ENCODE measurements at regions not wholly inside any gene's neighbourhood (a gene's known extent, or its start where the extent isn't known, plus 50 kb on each side); places are given as distances from the start of the nearest gene placed in this dataset.

DNA sequence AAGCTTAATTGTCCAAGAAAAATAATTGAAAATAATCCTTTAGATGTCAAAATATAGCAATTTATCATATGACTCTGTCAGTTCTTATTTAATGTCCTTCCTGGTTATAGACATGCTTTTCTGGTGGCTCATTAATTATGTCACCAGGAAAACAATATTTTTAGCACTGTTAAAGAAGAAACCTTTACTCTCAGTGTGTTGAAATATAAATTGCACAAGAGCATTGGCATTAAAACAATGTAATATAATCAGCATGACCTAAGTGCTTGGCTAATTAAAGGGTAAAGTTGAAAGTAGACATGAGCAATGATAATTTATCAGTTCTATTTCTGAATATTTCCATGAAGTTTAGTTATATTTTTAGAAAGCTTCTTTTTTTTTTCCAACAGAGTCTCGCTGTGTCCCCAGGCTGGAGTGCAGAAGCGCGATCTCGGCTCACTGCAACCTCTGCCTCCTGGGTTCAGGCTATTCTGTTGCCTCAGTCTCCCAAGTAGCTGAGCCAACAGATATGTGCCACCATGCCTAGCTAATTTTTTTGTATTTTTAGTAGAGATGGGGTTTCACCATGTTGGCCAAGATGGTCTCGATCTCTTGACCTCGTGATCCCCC lies 232.3 kb downstream of the JRKL start:
- TF ChIP-seq, protein P1, sequence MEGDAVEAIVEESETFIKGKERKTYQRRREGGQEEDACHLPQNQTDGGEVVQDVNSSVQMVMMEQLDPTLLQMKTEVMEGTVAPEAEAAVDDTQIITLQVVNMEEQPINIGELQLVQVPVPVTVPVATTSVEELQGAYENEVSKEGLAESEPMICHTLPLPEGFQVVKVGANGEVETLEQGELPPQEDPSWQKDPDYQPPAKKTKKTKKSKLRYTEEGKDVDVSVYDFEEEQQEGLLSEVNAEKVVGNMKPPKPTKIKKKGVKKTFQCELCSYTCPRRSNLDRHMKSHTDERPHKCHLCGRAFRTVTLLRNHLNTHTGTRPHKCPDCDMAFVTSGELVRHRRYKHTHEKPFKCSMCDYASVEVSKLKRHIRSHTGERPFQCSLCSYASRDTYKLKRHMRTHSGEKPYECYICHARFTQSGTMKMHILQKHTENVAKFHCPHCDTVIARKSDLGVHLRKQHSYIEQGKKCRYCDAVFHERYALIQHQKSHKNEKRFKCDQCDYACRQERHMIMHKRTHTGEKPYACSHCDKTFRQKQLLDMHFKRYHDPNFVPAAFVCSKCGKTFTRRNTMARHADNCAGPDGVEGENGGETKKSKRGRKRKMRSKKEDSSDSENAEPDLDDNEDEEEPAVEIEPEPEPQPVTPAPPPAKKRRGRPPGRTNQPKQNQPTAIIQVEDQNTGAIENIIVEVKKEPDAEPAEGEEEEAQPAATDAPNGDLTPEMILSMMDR (conservative IDR thresholded peaks at IDR 0.05; ENCODE audit: low read depth): no peak
- no peak overlapping the region for H3K27ac ChIP-seq
- CTCF ChIA-PET: no interaction called here
- POLR2A ChIA-PET (ENCODE audit: low non-redundant PET): no interaction called here
- DNase-seq (ENCODE audit: low spot score): no peak

DNA sequence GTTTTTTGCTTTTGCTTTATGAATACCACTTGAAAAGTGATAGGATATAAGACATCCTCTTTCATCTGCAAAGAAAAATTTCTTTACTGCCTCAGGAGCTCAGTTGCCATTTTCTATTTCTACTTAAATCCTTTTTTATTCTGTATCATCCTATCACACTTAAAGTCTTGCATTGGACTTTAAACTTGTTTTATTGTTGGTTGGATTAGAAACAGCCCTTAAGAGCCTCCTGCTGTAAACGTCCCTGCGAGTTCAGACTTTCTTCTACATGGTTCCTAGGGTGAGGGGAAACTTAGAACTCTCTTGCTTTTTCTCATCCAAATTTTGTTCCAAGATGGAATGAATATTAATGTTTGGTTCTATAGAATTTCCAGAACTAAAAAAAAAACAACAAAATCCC lies 234.3 kb downstream of the JRKL start:
- POLR2A ChIA-PET (ENCODE audit: low non-redundant PET): no interaction called here
- CTCF ChIA-PET: no interaction called here
- TF ChIP-seq, protein P1 (conservative IDR thresholded peaks at IDR 0.05; ENCODE audit: low read depth): no peak
- no peak for DNase-seq (ENCODE audit: low spot score)
- H3K27ac ChIP-seq: no peak overlapping the region

DNA sequence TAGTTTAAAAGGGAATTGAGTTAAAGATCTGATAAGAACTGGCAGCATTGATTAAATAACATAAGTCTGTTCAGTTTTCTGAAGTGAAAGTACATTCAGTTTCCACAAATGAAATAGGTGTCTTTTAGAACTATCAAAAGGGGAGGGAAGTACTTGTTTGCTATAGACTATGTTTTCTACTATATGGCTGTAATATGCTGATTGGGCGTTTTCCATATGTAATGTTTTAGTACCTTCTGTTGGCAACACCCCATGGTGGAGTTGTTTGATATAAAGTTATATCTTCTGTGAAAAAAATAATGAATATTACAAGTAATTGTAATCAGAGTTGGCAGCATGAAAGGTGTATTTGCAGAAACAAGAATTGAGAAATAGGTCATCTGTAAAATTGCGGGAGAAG lies 237.6 kb downstream of the JRKL start:
- CTCF ChIA-PET: no interaction called here
- TF ChIP-seq, protein P1 (conservative IDR thresholded peaks at IDR 0.05; ENCODE audit: low read depth): no peak
- no peak overlapping the region for H3K27ac ChIP-seq
- POLR2A ChIA-PET (ENCODE audit: low non-redundant PET): no interaction called here
- no peak for DNase-seq (ENCODE audit: low spot score)

DNA sequence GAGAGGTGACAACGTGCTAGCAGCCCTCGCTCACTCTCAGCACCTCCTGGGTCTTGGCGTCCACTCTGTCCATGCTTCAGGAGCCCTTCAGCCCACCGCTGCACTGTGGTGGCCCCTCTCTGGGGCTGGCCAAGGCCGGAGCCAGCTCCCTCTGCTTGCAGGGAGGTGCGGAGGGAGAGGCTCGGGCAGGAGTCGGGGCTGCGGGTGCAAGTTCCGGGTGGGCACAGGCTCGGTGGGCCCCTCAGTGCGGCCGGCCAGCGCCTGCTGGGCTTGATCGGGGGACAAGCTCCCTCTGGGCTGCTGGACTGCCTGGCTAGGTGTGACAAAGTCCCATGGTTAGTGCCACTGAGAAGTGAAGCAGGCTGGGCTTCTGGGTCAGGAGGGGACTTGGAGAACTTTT lies 245.8 kb downstream of the JRKL start:
- POLR2A ChIA-PET (ENCODE audit: low non-redundant PET): no interaction called here
- TF ChIP-seq, protein P1 (conservative IDR thresholded peaks at IDR 0.05; ENCODE audit: low read depth): no peak
- CTCF ChIA-PET: no interaction called here
- no peak overlapping the region for H3K27ac ChIP-seq
- no peak for DNase-seq (ENCODE audit: low spot score)

DNA sequence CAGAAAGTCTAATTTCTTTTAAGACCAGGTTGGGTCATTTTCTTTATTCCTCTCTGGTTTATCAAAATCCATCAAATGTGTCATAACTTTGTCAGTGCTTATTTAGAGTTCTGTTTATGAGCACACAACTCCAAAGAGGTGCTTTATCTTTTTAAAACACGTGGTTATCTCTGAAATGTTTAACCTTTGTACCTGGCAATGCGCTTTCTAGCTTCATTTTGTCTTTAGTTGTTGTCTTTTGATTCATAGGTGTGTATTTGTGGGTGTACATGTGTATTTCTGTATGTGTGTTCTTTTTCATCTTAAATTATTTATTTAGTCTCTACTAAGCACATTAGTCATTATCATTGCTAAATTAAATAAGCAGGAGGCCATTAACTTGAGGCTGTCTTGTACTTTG lies 251.4 kb downstream of the JRKL start:
- TF ChIP-seq, protein P1 (conservative IDR thresholded peaks at IDR 0.05; ENCODE audit: low read depth): no peak
- no peak overlapping the region for H3K27ac ChIP-seq
- DNase-seq (ENCODE audit: low spot score): no peak
- ChIA-PET CTCF (interaction anchor here (0.6 kb wide), 1 partner anchor 17 kb away, joined by 4 read pairs; no protein-coding TSS in a partner anchor), POLR2A (ENCODE audit: low non-redundant PET) (no interaction called here)

DNA sequence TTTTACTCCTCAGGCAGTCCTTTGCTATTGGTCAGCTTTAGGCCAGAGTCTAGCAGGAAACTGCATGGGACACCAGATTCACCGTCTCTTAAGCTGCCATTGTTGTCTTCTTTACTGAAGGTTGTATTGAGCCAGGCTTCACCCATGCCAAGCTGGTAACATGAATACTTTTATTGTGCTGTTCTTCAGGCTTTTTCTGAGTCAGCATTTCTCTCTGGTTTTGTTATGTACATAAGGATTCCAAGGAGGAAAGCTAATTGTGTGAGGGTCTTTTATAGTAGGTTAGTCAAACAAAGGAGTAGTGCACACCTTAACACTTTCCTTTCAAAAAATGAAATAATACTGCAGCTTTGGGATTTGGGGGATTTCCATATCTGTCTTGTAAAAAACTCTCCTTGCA lies 252.8 kb downstream of the JRKL start:
- TF ChIP-seq, protein P1 (conservative IDR thresholded peaks at IDR 0.05; ENCODE audit: low read depth): no peak
- CTCF ChIA-PET: no interaction called here
- POLR2A ChIA-PET (ENCODE audit: low non-redundant PET): interaction anchor here (0.7 kb wide), 1 partner anchor 1078 kb away, joined by 3 read pairs; no protein-coding TSS in a partner anchor
- DNase-seq (ENCODE audit: low spot score): no peak
- no peak overlapping the region for H3K27ac ChIP-seq

All from RWPE1 (cell line).